ENCODE measurements at regions not wholly inside any gene's neighbourhood (a gene's known extent, or its start where the extent isn't known, plus 50 kb on each side); places are given as distances from the start of the nearest gene placed in this dataset.

DNA sequence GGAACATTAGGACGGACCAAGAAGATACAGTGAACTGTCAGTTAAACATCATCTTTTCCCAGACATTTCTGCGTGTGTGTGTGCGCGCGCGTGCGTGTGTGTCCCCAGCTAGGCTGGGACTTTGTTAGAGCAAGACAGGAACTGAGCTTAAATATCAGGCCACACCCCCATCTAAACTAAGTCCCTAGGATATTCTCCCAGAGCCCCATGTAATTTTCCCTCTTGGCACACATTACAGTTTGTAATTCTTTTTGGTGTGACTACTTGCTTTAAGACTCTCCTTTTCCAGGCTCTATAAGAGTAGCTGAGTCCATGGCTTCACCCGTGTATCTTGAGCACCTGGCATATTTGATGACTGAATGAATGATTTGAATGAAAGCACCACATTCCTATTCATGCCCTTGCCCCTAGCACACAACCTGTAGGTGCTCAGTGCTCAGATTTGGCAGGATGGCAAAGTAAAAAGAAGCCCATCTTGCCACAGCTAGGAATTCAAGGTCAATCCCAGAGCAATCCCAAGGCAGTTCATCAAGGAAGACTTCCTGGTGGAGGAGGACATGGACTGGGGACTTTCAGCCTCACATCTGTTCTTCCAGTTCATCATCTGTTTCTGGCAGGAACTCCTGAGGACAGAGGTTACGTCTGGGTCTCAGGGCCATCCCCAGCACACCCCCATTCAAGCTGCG is 69.2 kb downstream of the MRPL14 start (continued):
- TF ChIP-seq, protein P1, sequence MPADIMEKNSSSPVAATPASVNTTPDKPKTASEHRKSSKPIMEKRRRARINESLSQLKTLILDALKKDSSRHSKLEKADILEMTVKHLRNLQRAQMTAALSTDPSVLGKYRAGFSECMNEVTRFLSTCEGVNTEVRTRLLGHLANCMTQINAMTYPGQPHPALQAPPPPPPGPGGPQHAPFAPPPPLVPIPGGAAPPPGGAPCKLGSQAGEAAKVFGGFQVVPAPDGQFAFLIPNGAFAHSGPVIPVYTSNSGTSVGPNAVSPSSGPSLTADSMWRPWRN (IDR thresholded peaks at IDR 0.05; ENCODE audit: low read depth): no peak
- TF ChIP-seq NCOR1 (IDR thresholded peaks at IDR 0.05): no peak
- TF ChIP-seq KLF13 (tag; IDR thresholded peaks at IDR 0.05; ENCODE audit: borderline replicate concordance, low read depth): no peak
- no peak for TF ChIP-seq POLR2AphosphoS2 (IDR thresholded peaks at IDR 0.05; ENCODE audit: low read length)
- no peak for TF ChIP-seq ARID1B (IDR thresholded peaks at IDR 0.05)
- TF ChIP-seq ELF2 (CRISPR knock-in tag; IDR thresholded peaks at IDR 0.05): no peak
- no peak for TF ChIP-seq SMARCC2 (IDR thresholded peaks at IDR 0.05; ENCODE audit: low read depth)
- TF ChIP-seq, protein P2, sequence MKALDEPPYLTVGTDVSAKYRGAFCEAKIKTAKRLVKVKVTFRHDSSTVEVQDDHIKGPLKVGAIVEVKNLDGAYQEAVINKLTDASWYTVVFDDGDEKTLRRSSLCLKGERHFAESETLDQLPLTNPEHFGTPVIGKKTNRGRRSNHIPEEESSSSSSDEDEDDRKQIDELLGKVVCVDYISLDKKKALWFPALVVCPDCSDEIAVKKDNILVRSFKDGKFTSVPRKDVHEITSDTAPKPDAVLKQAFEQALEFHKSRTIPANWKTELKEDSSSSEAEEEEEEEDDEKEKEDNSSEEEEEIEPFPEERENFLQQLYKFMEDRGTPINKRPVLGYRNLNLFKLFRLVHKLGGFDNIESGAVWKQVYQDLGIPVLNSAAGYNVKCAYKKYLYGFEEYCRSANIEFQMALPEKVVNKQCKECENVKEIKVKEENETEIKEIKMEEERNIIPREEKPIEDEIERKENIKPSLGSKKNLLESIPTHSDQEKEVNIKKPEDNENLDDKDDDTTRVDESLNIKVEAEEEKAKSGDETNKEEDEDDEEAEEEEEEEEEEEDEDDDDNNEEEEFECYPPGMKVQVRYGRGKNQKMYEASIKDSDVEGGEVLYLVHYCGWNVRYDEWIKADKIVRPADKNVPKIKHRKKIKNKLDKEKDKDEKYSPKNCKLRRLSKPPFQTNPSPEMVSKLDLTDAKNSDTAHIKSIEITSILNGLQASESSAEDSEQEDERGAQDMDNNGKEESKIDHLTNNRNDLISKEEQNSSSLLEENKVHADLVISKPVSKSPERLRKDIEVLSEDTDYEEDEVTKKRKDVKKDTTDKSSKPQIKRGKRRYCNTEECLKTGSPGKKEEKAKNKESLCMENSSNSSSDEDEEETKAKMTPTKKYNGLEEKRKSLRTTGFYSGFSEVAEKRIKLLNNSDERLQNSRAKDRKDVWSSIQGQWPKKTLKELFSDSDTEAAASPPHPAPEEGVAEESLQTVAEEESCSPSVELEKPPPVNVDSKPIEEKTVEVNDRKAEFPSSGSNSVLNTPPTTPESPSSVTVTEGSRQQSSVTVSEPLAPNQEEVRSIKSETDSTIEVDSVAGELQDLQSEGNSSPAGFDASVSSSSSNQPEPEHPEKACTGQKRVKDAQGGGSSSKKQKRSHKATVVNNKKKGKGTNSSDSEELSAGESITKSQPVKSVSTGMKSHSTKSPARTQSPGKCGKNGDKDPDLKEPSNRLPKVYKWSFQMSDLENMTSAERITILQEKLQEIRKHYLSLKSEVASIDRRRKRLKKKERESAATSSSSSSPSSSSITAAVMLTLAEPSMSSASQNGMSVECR (CRISPR knock-in tag; IDR thresholded peaks at IDR 0.05): peak; percentile 55; the same call in 1 of the 2 replicates
- TF ChIP-seq ZNF324 (CRISPR knock-in tag; IDR thresholded peaks at IDR 0.05): no peak
- no peak for TF ChIP-seq POLR2A (conservative IDR thresholded peaks at IDR 0.05)
- no peak for TF ChIP-seq NBN (IDR thresholded peaks at IDR 0.05; ENCODE audit: low read depth)
- no peak for TF ChIP-seq ZNF12 (CRISPR knock-in tag; IDR thresholded peaks at IDR 0.05)
- TF ChIP-seq RBM17 (IDR thresholded peaks at IDR 0.05; ENCODE audit: borderline replicate concordance, low read depth, low read length): no peak
- no peak for TF ChIP-seq FIP1L1 (IDR thresholded peaks at IDR 0.05; ENCODE audit: low read depth, low read length, poor library complexity, severe bottlenecking)
- no peak for TF ChIP-seq DIDO1 (tag; IDR thresholded peaks at IDR 0.05; ENCODE audit: low read depth)
- no peak for TF ChIP-seq SNRNP70 (optimal IDR thresholded peaks at IDR 0.05; ENCODE audit: low read depth, low read length)
- TF ChIP-seq, protein P3, sequence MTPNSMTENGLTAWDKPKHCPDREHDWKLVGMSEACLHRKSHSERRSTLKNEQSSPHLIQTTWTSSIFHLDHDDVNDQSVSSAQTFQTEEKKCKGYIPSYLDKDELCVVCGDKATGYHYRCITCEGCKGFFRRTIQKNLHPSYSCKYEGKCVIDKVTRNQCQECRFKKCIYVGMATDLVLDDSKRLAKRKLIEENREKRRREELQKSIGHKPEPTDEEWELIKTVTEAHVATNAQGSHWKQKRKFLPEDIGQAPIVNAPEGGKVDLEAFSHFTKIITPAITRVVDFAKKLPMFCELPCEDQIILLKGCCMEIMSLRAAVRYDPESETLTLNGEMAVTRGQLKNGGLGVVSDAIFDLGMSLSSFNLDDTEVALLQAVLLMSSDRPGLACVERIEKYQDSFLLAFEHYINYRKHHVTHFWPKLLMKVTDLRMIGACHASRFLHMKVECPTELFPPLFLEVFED (CRISPR knock-in tag; conservative IDR thresholded peaks at IDR 0.05): no peak
- no peak for TF ChIP-seq ZNF589 (CRISPR knock-in tag; IDR thresholded peaks at IDR 0.05; ENCODE audit: low read depth)
- TF ChIP-seq, protein P4, sequence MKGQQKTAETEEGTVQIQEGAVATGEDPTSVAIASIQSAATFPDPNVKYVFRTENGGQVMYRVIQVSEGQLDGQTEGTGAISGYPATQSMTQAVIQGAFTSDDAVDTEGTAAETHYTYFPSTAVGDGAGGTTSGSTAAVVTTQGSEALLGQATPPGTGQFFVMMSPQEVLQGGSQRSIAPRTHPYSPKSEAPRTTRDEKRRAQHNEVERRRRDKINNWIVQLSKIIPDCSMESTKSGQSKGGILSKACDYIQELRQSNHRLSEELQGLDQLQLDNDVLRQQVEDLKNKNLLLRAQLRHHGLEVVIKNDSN (CRISPR knock-in tag; IDR thresholded peaks at IDR 0.05): no peak; the same call in 1 of the 2 replicates
- TF ChIP-seq ZNF224 (CRISPR knock-in tag; IDR thresholded peaks at IDR 0.05): no peak

Measured in K562 (cell line).